Gastrocnemius medialis (tissue), 4 donors: ENCODE measurements at regions not wholly inside any gene's neighbourhood (a gene's known extent, or its start where the extent isn't known, plus 50 kb on each side); places are given as distances from the start of the nearest gene placed in this dataset.

ENCODE experiments used
- ATAC-seq, 2 donors: fragments of 150-250 bp; one replicate each; pipeline ENCODE4 v1.9.1; 2016
- DNase-seq, 2 donors: peaks; one replicate each; pipeline ENCODE4 v3.0.0-alpha.2; 2019
- H3K27ac ChIP-seq, 4 donors: fragments of 200-600 bp; sonication (generic); 1 replicate in 1 of 4; 2 replicates in 3 of 4; pipeline ENCODE4 v1.5.1; 2016 to 2018; ENCODE audit warnings: mild to moderate bottlenecking in 2 of 4, moderate library complexity in 1 of 4
- H3K27me3 ChIP-seq, 3 donors: fragments of 200-600 bp; sonication (generic) in 2 of 3; 1 replicate in 1 of 3; 2 replicates in 2 of 3; pipeline versions ENCODE4 v1.5.1 to v1.6.0; 2016 to 2019; ENCODE audit warnings: mild to moderate bottlenecking in 1 of 3, moderate library complexity in 1 of 3
- H3K36me3 ChIP-seq, 2 donors: fragments of 200-600 bp; sonication (generic) in 1 of 2; one replicate each; pipeline ENCODE4 v1.5.1; 2017 to 2018
- H3K4me1 ChIP-seq, 2 donors: fragments of 200-600 bp; sonication (generic) in 1 of 2; one replicate each; pipeline ENCODE4 v1.5.1; 2016 to 2017; ENCODE audit warnings: mild to moderate bottlenecking in 2 of 2
- H3K4me3 ChIP-seq, 4 donors: fragments of 200-600 bp; sonication (generic) in 3 of 4; 1 replicate in 1 of 4; 2 replicates in 3 of 4; pipeline ENCODE4 v1.5.1; 2016 to 2019; ENCODE audit warnings: mild to moderate bottlenecking in 2 of 4
- H3K9me3 ChIP-seq, 3 donors: fragments of 200-600 bp; sonication (generic) in 2 of 3; 1 replicate in 1 of 3; 2 replicates in 2 of 3; pipeline ENCODE4 v1.5.1; 2016 to 2019
- POLR2A ChIP-seq, 2 donors: fragments of 450-650 bp; IDR thresholded peaks; one replicate each; pipeline ENCODE4 v1.6.1; 2017; ENCODE audit warnings: antibody characterized with exemption in 2 of 2, mild to moderate bottlenecking in 2 of 2, moderate library complexity in 2 of 2
- in situ Hi-C, 4 donors: fragments of 200-750 bp; cut with MboI; loops; one replicate each; pipeline versions ENCODE4 v1.15.0 to v1.8.0; 2017; ENCODE audit warnings: low sequenced_read_pairs in 4 of 4
- intact Hi-C: fragments of 100-400 bp; cut with DNase I; formaldehyde crosslinking; loops from one replicate; pipeline ENCODE4 v1.15.1; 2023; ENCODE audit warnings: low total_unique reads
- TF ChIP-seq, protein P1 (sequence below), 5 experiments: fragments of 450-650 bp in 3 of 5; fragments of 200-600 bp in 2 of 5; sonication (generic) in 2 of 5; IDR thresholded peaks in 4 of 5; conservative IDR thresholded peaks in 1 of 5; 1 replicate in 4 of 5; 2 replicates in 1 of 5; pipeline ENCODE4 v1.5.1; 2016 to 2019; ENCODE audit warnings: antibody characterized with exemption in 5 of 5, mild to moderate bottlenecking in 3 of 5, moderate library complexity in 3 of 5

DNA sequence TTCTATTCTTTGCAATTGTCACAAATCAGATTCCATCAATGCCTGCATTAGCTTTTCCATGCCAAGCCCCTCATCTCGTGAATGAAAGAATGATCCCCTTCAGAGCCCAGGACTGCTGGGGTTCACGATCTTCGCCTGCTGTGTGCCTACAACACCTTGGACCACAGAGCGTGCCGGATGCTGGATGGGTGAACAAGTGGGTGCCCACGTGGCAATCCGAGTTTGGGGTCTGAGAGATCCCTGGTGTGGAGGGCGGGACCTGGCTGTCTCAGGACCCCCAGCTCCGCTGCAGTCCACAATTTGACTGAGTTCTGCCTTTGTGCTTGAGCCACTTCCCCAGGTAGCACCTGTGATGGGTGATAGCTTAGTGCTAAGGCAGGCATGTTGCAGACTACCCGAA is 317.0 kb downstream of the GALR1 start:
- no peak overlapping the region for H3K4me3 ChIP-seq
- DNase-seq: no peak
- H3K27me3 ChIP-seq: no peaks in the 10 kb centered on the region
- H3K27ac ChIP-seq: no peak overlapping the region
- no peak for ATAC-seq
- no peaks in the 10 kb centered on the region for H3K4me1 ChIP-seq
- H3K36me3 ChIP-seq: no peaks in the 10 kb centered on the region
- H3K9me3 ChIP-seq: no peaks in the 10 kb centered on the region
- intact Hi-C loops: no loop called here
- in situ Hi-C loops: loop anchor here in 1 of 4 donors (25.0 kb wide), 1 partner anchor 104 kb away; no protein-coding TSS in a partner anchor
- TF ChIP-seq POLR2A (IDR thresholded peaks at IDR 0.05): no peak
- TF ChIP-seq, protein P1, sequence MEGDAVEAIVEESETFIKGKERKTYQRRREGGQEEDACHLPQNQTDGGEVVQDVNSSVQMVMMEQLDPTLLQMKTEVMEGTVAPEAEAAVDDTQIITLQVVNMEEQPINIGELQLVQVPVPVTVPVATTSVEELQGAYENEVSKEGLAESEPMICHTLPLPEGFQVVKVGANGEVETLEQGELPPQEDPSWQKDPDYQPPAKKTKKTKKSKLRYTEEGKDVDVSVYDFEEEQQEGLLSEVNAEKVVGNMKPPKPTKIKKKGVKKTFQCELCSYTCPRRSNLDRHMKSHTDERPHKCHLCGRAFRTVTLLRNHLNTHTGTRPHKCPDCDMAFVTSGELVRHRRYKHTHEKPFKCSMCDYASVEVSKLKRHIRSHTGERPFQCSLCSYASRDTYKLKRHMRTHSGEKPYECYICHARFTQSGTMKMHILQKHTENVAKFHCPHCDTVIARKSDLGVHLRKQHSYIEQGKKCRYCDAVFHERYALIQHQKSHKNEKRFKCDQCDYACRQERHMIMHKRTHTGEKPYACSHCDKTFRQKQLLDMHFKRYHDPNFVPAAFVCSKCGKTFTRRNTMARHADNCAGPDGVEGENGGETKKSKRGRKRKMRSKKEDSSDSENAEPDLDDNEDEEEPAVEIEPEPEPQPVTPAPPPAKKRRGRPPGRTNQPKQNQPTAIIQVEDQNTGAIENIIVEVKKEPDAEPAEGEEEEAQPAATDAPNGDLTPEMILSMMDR (IDR thresholded peaks at IDR 0.05 in 4 of 5, conservative IDR thresholded peaks at IDR 0.05 in 1 of 5): no peak

GRCh38 chr18:77567205-77567604 is 317.6 kb downstream of the GALR1 start:
- no peak overlapping the region for H3K27ac ChIP-seq
- ATAC-seq (no peak), DNase-seq (no peak)
- H3K27me3 ChIP-seq: no peaks in the 10 kb centered on the region
- intact Hi-C loops (no loop called here), in situ Hi-C loops (loop anchor here in 1 of 4 donors (25.0 kb wide), 1 partner anchor 105 kb away; no protein-coding TSS in a partner anchor)
- TF ChIP-seq, protein P1 (IDR thresholded peaks at IDR 0.05 in 4 of 5, conservative IDR thresholded peaks at IDR 0.05 in 1 of 5): no peak
- no peak for TF ChIP-seq POLR2A (IDR thresholded peaks at IDR 0.05)
- H3K4me1 ChIP-seq: no peaks in the 10 kb centered on the region
- H3K9me3 ChIP-seq: no peaks in the 10 kb centered on the region
- H3K4me3 ChIP-seq: no peak overlapping the region
- H3K36me3 ChIP-seq: no peaks in the 10 kb centered on the region

GRCh38 chr18:77571743-77572142 is 322.1 kb downstream of the GALR1 start:
- in situ Hi-C loops: loop anchor here in 1 of 4 donors (25.0 kb wide), 1 partner anchor 109 kb away; no protein-coding TSS in a partner anchor

GRCh38 chr18:77572537-77572936 is 322.9 kb downstream of the GALR1 start:
- intact Hi-C loops (no loop called here), in situ Hi-C loops (loop anchor here in 1 of 4 donors (25.0 kb wide), 1 partner anchor 110 kb away; no protein-coding TSS in a partner anchor)
- no peaks in the 10 kb centered on the region for H3K4me1 ChIP-seq
- no peak for ATAC-seq
- TF ChIP-seq POLR2A (IDR thresholded peaks at IDR 0.05): no peak
- TF ChIP-seq, protein P1 (IDR thresholded peaks at IDR 0.05 in 4 of 5, conservative IDR thresholded peaks at IDR 0.05 in 1 of 5): no peak
- no peaks in the 10 kb centered on the region for H3K36me3 ChIP-seq
- H3K4me3 ChIP-seq: no peak overlapping the region
- H3K27ac ChIP-seq: no peak overlapping the region
- H3K27me3 ChIP-seq: no peaks in the 10 kb centered on the region
- H3K9me3 ChIP-seq: no peaks in the 10 kb centered on the region
- DNase-seq: no peak

More at GRCh38 chr18:77571743-77572142, 322.1 kb downstream of the GALR1 start:
- intact Hi-C loops: no loop called here
- ATAC-seq: no peak
- H3K36me3 ChIP-seq: no peaks in the 10 kb centered on the region
- no peaks in the 10 kb centered on the region for H3K4me1 ChIP-seq
- H3K27ac ChIP-seq: no peak overlapping the region
- H3K9me3 ChIP-seq: no peaks in the 10 kb centered on the region
- TF ChIP-seq POLR2A (IDR thresholded peaks at IDR 0.05): no peak
- TF ChIP-seq, protein P1 (IDR thresholded peaks at IDR 0.05 in 4 of 5, conservative IDR thresholded peaks at IDR 0.05 in 1 of 5): no peak
- no peak overlapping the region for H3K4me3 ChIP-seq
- no peak for DNase-seq
- no peaks in the 10 kb centered on the region for H3K27me3 ChIP-seq

GRCh38 chr18:77573571-77573970 is 323.9 kb downstream of the GALR1 start:
- Histone ChIP-seq H3K9me3 (no peaks in the 10 kb centered on the region), H3K27me3 (no peaks in the 10 kb centered on the region), H3K27ac (no peak overlapping the region), H3K4me1 (no peaks in the 10 kb centered on the region), H3K36me3 (no peaks in the 10 kb centered on the region), H3K4me3 (no peak overlapping the region)
- ATAC-seq (no peak), DNase-seq (no peak)
- in situ Hi-C loops (loop anchor here in 1 of 4 donors (25.0 kb wide), 1 partner anchor 111 kb away; no protein-coding TSS in a partner anchor), intact Hi-C loops (no loop called here)
- TF ChIP-seq, protein P1 (IDR thresholded peaks at IDR 0.05 in 4 of 5, conservative IDR thresholded peaks at IDR 0.05 in 1 of 5): no peak
- no peak for TF ChIP-seq POLR2A (IDR thresholded peaks at IDR 0.05)
